OCI-LY7 (cell line): ENCODE measurements at regions not wholly inside any gene's neighbourhood (a gene's known extent, or its start where the extent isn't known, plus 50 kb on each side); places are given as distances from the start of the nearest gene placed in this dataset.

Experiments
- BruUV-seq: library from RNA; stranded (reverse); fragments of 400-500 nt; replicated peaks from 2 replicates; lab custom pipeline; 2021; lab: Mats Ljungman, UMichigan
- CTCF ChIA-PET: fragments of 300-600 bp; sonication (Branson Sonifier 250); formaldehyde crosslinking; loops from one replicate; lab custom pipeline; 2022; ENCODE audit warnings: antibody characterized with exemption; ENCODE audit not compliant: unreplicated experiment; lab: Charles Lee
- POLR2A ChIA-PET: fragments of 300-600 bp; sonication (Branson Sonifier 250); formaldehyde crosslinking; loops from one replicate; lab custom pipeline; 2022; ENCODE audit warnings: antibody characterized with exemption; lab: Charles Lee
- DNase-seq: peaks from one replicate; pipeline ENCODE4 v3.0.0-alpha.2; 2015; ENCODE audit warnings: low spot score
- H2AFZ ChIP-seq: fragments of 200-600 bp; sonication (generic), shearing (Covaris generic); 2 replicates; pipeline ENCODE4 v1.6.1; 2014; ENCODE audit warnings: mild to moderate bottlenecking, antibody characterized with exemption, low read length, moderate library complexity
- H3K27ac ChIP-seq: fragments of 200-600 bp; sonication (generic); 2 replicates; pipeline ENCODE4 v1.5.1; 2014; ENCODE audit warnings: mixed run types, low read depth, mild to moderate bottlenecking, moderate library complexity, low read length, inconsistent platforms; ENCODE audit not compliant: poor library complexity, severe bottlenecking
- H3K36me3 ChIP-seq: fragments of 200-600 bp; sonication (generic); 2 replicates; pipeline ENCODE4 v1.6.1; 2014; ENCODE audit warnings: mild to moderate bottlenecking, antibody characterized with exemption, low read length, moderate library complexity, mixed read lengths; ENCODE audit not compliant: insufficient read depth
- H3K4me1 ChIP-seq: fragments of 200-600 bp; sonication (generic); 2 replicates; pipeline ENCODE4 v1.5.1; 2014; ENCODE audit warnings: mild to moderate bottlenecking, low read length; ENCODE audit not compliant: insufficient read depth, poor library complexity, severe bottlenecking
- H3K4me2 ChIP-seq: fragments of 200-600 bp; sonication (generic); 2 replicates; pipeline ENCODE4 v1.6.1; 2014; ENCODE audit warnings: mild to moderate bottlenecking, low read length
- H3K4me3 ChIP-seq: fragments of 200-600 bp; sonication (generic); 2 replicates; pipeline ENCODE4 v1.5.1; 2014; ENCODE audit warnings: mild to moderate bottlenecking, low read depth, low read length; ENCODE audit not compliant: poor library complexity, severe bottlenecking
- H3K79me2 ChIP-seq: fragments of 200-600 bp; sonication (generic); 2 replicates; pipeline ENCODE4 v1.6.1; 2016; ENCODE audit warnings: low read depth, mild to moderate bottlenecking, low read length, moderate library complexity, mixed read lengths; ENCODE audit not compliant: insufficient read depth
- H3K9me2 ChIP-seq: fragments of 200-600 bp; sonication (generic); 2 replicates; pipeline ENCODE4 v1.6.1; 2016; ENCODE audit warnings: mild to moderate bottlenecking, low read length, mixed read lengths; ENCODE audit not compliant: insufficient read depth
- H3K9me3 ChIP-seq: fragments of 200-600 bp; sonication (generic); 2 replicates; pipeline ENCODE4 v1.6.1; 2014; ENCODE audit warnings: mild to moderate bottlenecking, mixed run types, low read length, mixed read lengths
- H4K20me1 ChIP-seq: fragments of 200-600 bp; sonication (generic); 2 replicates; pipeline ENCODE4 v1.6.1; 2014; ENCODE audit warnings: mild to moderate bottlenecking, antibody characterized with exemption, low read length, moderate library complexity, mixed read lengths; ENCODE audit not compliant: insufficient read depth
- EZH2phosphoT487 ChIP-seq: fragments of 200-600 bp; sonication (generic); IDR thresholded peaks from 2 replicates; pipeline ENCODE4 v1.6.1; 2018; ENCODE audit warnings: low read depth, borderline replicate concordance, mild to moderate bottlenecking, mixed run types, antibody characterized with exemption, low read length, moderate library complexity, mixed read lengths
- intact Hi-C: fragments of 100-400 bp; cut with micrococcal nuclease; formaldehyde crosslinking; loops from one replicate; pipeline ENCODE4 v1.10.0; 2022; ENCODE audit not compliant: unreplicated experiment
- TF ChIP-seq, protein P1 (sequence below): fragments of 200-600 bp; sonication (generic); conservative IDR thresholded peaks from 2 replicates; pipeline ENCODE4 v1.5.1; 2014; ENCODE audit warnings: mild to moderate bottlenecking, antibody characterized with exemption, low read length, moderate library complexity, mixed read lengths

GRCh38 chr10:29776246-29776645 lies 141.5 kb upstream of the SVIL start:
- H2AFZ ChIP-seq, result no peak overlapping the region
- no peak for DNase-seq
- intact Hi-C loops, result no loop called here
- no peak overlapping the region for H3K4me3 ChIP-seq
- no peaks in the 10 kb centered on the region for H4K20me1 ChIP-seq
- POLR2A ChIA-PET, result interaction anchor here (1.1 kb wide), 1 partner anchor 13 kb away, joined by 3 read pairs; no protein-coding TSS in a partner anchor
- H3K9me3 ChIP-seq, result no peaks in the 10 kb centered on the region
- no peak overlapping the region for H3K4me2 ChIP-seq
- no TSS peak for BruUV-seq
- H3K36me3 ChIP-seq, result no peaks in the 10 kb centered on the region
- no peak for TF ChIP-seq EZH2phosphoT487
- TF ChIP-seq, protein P1, sequence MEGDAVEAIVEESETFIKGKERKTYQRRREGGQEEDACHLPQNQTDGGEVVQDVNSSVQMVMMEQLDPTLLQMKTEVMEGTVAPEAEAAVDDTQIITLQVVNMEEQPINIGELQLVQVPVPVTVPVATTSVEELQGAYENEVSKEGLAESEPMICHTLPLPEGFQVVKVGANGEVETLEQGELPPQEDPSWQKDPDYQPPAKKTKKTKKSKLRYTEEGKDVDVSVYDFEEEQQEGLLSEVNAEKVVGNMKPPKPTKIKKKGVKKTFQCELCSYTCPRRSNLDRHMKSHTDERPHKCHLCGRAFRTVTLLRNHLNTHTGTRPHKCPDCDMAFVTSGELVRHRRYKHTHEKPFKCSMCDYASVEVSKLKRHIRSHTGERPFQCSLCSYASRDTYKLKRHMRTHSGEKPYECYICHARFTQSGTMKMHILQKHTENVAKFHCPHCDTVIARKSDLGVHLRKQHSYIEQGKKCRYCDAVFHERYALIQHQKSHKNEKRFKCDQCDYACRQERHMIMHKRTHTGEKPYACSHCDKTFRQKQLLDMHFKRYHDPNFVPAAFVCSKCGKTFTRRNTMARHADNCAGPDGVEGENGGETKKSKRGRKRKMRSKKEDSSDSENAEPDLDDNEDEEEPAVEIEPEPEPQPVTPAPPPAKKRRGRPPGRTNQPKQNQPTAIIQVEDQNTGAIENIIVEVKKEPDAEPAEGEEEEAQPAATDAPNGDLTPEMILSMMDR, result no peak
- CTCF ChIA-PET, result no interaction called here
- H3K27ac ChIP-seq, result no peak overlapping the region
- H3K9me2 ChIP-seq, result no peaks in the 10 kb centered on the region
- no peaks in the 10 kb centered on the region for H3K4me1 ChIP-seq
- no peaks in the 10 kb centered on the region for H3K79me2 ChIP-seq

GRCh38 chr10:29774475-29774874 lies 139.7 kb upstream of the SVIL start:
- Histone ChIP-seq H3K4me3 (no peak overlapping the region), H3K9me3 (no peaks in the 10 kb centered on the region), H3K36me3 (no peaks in the 10 kb centered on the region), H4K20me1 (no peaks in the 10 kb centered on the region), H2AFZ (no peak overlapping the region), H3K4me1 (no peaks in the 10 kb centered on the region), H3K27ac (no peak overlapping the region), H3K79me2 (no peaks in the 10 kb centered on the region), H3K9me2 (no peaks in the 10 kb centered on the region), H3K4me2 (no peak overlapping the region)
- BruUV-seq, result no TSS peak
- intact Hi-C loops, result no loop called here
- POLR2A ChIA-PET, result interaction anchor here (0.6 to 0.7 kb wide), 2 partner anchors 19 to 28 kb away, joined by 3 to 7 read pairs; no protein-coding TSS in a partner anchor
- TF ChIP-seq EZH2phosphoT487, result no peak
- TF ChIP-seq, protein P1, result no peak
- DNase-seq, result no peak
- CTCF ChIA-PET, result no interaction called here

DNA sequence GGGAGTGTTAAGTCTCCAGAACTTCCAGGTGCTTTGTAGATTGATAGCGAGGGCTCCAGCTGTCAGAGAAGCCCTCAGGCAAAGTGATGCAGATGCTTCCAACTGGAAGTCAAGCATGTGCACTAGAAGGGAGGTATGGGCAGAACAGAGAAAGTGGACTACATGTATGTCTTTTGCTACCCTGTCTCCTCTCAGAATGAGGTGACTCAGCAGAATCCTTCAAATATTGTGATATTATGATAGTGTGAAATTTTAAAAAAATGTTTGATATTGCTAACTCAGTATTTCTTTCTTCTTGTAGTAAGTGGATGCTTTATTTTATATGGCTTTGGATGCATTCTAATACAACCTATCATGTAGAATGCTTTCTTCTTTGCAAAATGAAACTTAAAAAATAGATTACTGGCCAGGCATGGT lies 138.9 kb upstream of the SVIL start:
- no peak overlapping the region for H3K4me2 ChIP-seq
- ChIA-PET CTCF (no interaction called here), POLR2A (interaction anchor here (0.6 kb wide), 1 partner anchor 491 kb away, joined by 3 read pairs; no protein-coding TSS in a partner anchor)
- H3K4me3 ChIP-seq, result no peak overlapping the region
- intact Hi-C loops, result no loop called here
- no TSS peak for BruUV-seq
- H3K9me2 ChIP-seq, result no peaks in the 10 kb centered on the region
- no peak overlapping the region for H3K27ac ChIP-seq
- no peaks in the 10 kb centered on the region for H3K4me1 ChIP-seq
- H3K9me3 ChIP-seq, result no peaks in the 10 kb centered on the region
- no peak for DNase-seq
- H4K20me1 ChIP-seq, result no peaks in the 10 kb centered on the region
- H2AFZ ChIP-seq, result no peak overlapping the region
- no peaks in the 10 kb centered on the region for H3K79me2 ChIP-seq
- no peaks in the 10 kb centered on the region for H3K36me3 ChIP-seq
- TF ChIP-seq, protein P1, result no peak
- TF ChIP-seq EZH2phosphoT487, result no peak
